ENCODE measurements at regions not wholly inside any gene's neighbourhood (a gene's known extent, or its start where the extent isn't known, plus 50 kb on each side); places are given as distances from the start of the nearest gene placed in this dataset.

DNA sequence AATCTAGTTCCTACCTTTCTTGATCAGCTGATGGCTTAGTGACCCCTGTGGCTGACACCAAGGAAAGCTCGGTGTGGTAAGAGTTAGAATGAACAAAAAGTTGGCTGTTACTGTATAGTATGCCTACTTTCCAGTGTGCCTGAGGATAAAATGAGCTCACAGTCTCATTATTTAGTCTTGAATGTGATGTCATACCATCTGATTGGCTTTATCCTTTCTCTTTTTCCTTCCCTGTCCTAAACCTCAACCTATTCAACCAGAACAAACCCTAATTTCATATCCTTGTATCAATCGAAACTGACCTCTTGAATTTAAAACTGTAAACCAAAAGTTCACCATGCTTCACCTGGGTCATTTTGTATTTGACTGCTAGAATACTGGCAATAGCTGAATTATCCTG lies 156.4 kb downstream of the PPARGC1A start:
- Histone ChIP-seq H3K4me1 (peaks cover 0 to 5% (median 0%) of the 10 kb centered on the region in 9 donors), H3K36me3 (no peaks in the 10 kb centered on the region), H3K27ac (no peak overlapping the region), H3K4me3 (no peak overlapping the region), H3K9me3 (no peaks in the 10 kb centered on the region), H3K27me3 (no peaks in the 10 kb centered on the region)
- intact Hi-C loops (cut with DNase I) = no loop called here
- 76 to 79% methylated on average over 2 of the region's 2 CpGs for WGBS, 2 donors
- DNase-seq (no peak), ATAC-seq (no peak)
- no peak for TF ChIP-seq CTCF (IDR thresholded peaks at IDR 0.05)

DNA sequence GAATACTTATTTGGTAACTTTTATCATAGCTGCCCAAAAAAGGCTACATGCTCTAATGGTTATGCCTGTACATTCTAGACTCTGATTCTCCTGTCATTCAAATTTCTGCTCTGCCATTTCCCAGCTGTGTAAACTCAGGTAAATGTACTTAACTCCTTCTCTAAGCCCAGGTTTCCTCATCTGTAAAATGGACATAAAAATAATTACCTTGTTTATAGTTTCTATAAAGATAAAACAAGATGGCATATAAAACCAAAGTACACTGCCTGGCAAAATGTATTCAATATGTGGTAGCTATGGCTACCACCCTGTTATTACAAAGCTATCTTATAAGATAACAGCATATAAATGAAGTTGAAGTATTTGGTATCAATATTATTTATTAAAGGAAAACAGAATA lies 158.8 kb downstream of the PPARGC1A start:
- Histone ChIP-seq H3K4me1 (peaks cover 0 to 10% (median 0%) of the 10 kb centered on the region in 9 donors), H3K36me3 (no peaks in the 10 kb centered on the region), H3K27me3 (no peaks in the 10 kb centered on the region), H3K4me3 (no peak overlapping the region), H3K27ac (no peak overlapping the region), H3K9me3 (no peaks in the 10 kb centered on the region)
- intact Hi-C loops (cut with DNase I) = no loop called here
- ATAC-seq = no peak
- DNase-seq = no peak
- no peak for TF ChIP-seq CTCF (IDR thresholded peaks at IDR 0.05)

- no peak for TF ChIP-seq CTCF (IDR thresholded peaks at IDR 0.05)
- Histone ChIP-seq H3K27ac (peak overlapping the region in 2 of 10 donors; percentile 5 to 50), H3K36me3 (no peaks in the 10 kb centered on the region), H3K4me3 (no peak overlapping the region), H3K4me1 (peaks cover 0 to 10% (median 0%) of the 10 kb centered on the region in 9 donors), H3K27me3 (no peaks in the 10 kb centered on the region), H3K9me3 (no peaks in the 10 kb centered on the region)
- DNase-seq (no peak), ATAC-seq (no peak)
- intact Hi-C loops (cut with DNase I) = no loop called here
Observed at GRCh38 chr4:23728971-23729370, 160.9 kb downstream of the PPARGC1A start.

- H3K27me3 ChIP-seq = no peaks in the 10 kb centered on the region
- intact Hi-C loops (cut with DNase I) = no loop called here
- H3K4me3 ChIP-seq = no peak overlapping the region
- no peak for DNase-seq
- peaks cover 0 to 10% (median 0%) of the 10 kb centered on the region in 9 donors for H3K4me1 ChIP-seq
- ATAC-seq = peak in 4 of 8 donors; percentile 59 to 91 (median 67)
- H3K36me3 ChIP-seq = no peaks in the 10 kb centered on the region
- H3K9me3 ChIP-seq = no peaks in the 10 kb centered on the region
- H3K27ac ChIP-seq = peak overlapping the region in 2 of 10 donors; percentile 5 to 58
- TF ChIP-seq CTCF (IDR thresholded peaks at IDR 0.05) = no peak
Observed at GRCh38 chr4:23728393-23728792, 161.5 kb downstream of the PPARGC1A start.

DNA sequence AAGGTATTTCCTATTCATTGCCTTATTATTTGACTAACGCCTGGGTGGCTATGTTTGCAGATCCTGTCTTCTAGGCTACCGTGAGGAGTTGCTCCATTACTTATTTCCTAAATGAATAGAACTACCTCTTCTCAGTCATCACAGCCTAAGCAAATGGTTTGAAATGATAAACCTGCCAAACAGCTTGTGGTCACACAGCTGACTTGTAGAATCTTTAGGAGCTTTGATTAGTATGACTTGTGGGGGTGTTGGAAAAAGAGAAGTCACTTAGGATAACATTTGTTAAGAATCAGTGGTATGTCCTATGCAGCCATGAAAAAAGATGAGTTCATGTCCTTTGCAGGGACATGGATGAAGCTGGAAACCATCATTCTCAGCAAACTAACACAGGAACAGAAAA lies 169.3 kb downstream of the PPARGC1A start:
- H3K27me3 ChIP-seq = no peaks in the 10 kb centered on the region
- no peaks in the 10 kb centered on the region for H3K9me3 ChIP-seq
- no peak overlapping the region for H3K4me3 ChIP-seq
- H3K4me1 ChIP-seq = no peaks in the 10 kb centered on the region
- no peak for ATAC-seq
- WGBS, 2 donors = 74 to 87% methylated on average over 2 of the region's 2 CpGs
- intact Hi-C loops (cut with DNase I) = no loop called here
- no peak overlapping the region for H3K27ac ChIP-seq
- no peaks in the 10 kb centered on the region for H3K36me3 ChIP-seq
- DNase-seq = no peak
- no peak for TF ChIP-seq CTCF (IDR thresholded peaks at IDR 0.05)
